LNCAP (cell line): ENCODE measurements at regions not wholly inside any gene's neighbourhood (a gene's known extent, or its start where the extent isn't known, plus 50 kb on each side); places are given as distances from the start of the nearest gene placed in this dataset.

ENCODE experiments used
- TF ChIP-seq, protein P1 (sequence below): fragments of 450-650 bp; IDR thresholded peaks from 2 replicates; pipeline ENCODE4 v1.5.1; 2017; ENCODE audit warnings: mild to moderate bottlenecking

- TF ChIP-seq, protein P1, sequence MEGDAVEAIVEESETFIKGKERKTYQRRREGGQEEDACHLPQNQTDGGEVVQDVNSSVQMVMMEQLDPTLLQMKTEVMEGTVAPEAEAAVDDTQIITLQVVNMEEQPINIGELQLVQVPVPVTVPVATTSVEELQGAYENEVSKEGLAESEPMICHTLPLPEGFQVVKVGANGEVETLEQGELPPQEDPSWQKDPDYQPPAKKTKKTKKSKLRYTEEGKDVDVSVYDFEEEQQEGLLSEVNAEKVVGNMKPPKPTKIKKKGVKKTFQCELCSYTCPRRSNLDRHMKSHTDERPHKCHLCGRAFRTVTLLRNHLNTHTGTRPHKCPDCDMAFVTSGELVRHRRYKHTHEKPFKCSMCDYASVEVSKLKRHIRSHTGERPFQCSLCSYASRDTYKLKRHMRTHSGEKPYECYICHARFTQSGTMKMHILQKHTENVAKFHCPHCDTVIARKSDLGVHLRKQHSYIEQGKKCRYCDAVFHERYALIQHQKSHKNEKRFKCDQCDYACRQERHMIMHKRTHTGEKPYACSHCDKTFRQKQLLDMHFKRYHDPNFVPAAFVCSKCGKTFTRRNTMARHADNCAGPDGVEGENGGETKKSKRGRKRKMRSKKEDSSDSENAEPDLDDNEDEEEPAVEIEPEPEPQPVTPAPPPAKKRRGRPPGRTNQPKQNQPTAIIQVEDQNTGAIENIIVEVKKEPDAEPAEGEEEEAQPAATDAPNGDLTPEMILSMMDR: peak; percentile 51; the same call in 1 of the 2 replicates
Observed at GRCh38 chr4:190120111-190120514, 53.5 kb upstream of the DUX4 start.

DNA sequence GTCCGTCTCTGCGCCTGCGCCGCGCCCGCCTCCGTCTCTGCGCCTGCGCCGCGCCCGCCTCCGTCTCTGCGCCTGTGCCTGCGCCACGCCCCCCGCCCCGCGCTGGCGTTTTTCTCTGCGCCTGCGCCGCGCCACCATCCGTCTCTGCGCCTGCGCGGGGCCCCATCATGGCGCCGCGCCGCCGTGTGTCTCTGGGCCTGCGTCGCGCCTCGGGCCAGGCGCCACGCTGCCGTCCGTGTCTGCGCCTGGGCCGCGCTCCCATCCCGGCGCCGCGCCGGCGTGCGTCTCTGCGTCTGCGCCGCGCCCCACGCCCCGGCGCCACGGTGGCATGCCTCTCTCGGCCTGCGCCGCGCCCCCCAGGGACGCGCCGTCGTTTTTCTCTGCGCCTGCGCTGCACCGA lies 51.8 kb upstream of the DUX4 start:
- TF ChIP-seq, protein P1: no peak
